ENCODE measurements at regions not wholly inside any gene's neighbourhood (a gene's known extent, or its start where the extent isn't known, plus 50 kb on each side); places are given as distances from the start of the nearest gene placed in this dataset.
A peak's percentile ranks its signal among the peaks of the same experiment; 100 is the strongest.
"Not testable (repeated sequence)": the region's sequence is repeated elsewhere in the genome, so short reads cannot be mapped to it uniquely, and the experiment has no call there.

DNA sequence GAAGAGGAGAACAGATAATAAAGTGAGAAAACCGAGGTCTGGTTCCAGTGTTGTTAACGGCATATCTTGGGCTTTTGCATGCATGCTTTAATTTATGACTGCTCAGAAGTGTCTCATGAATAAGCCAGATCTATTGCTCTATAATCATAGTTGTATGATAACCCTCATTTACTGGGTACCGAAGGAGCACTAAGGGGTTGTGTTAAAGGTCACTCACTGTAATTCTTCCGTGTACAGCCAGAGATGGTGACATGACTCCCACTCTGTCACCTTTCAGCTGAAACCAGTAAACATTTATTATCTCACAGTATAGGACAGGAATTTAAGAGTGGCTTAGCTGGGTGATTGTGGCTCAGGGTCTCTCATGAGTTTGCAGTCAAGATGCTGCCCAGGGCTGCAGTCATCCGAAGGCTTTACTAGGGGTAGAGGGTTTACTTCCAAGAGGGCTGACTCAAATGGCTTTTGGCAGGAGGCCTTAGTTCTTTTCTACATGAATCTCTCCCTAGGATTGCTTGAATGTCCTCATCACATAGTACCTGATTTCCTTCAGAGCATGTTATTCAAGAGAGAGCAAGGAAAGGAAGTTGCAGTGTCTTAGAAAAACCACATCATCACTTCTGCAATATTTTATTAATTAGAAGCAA, 107.0 kb downstream of the NAB1 start:
- Histone ChIP-seq H3K23ac (ENCODE audit: low read length in 2 of 2) (no peak overlapping the region), H3K36me3 (ENCODE audit: control insufficient read depth in 1 of 2, insufficient read depth in 2 of 2, low read depth in 1 of 2, low read length in 2 of 2) (no peaks in the 10 kb centered on the region), H2AK5ac (ENCODE audit: low read length, severe bottlenecking) (no peak overlapping the region), H3K27me3 (ENCODE audit: control insufficient read depth in 1 of 2, insufficient read depth in 1 of 2, low read length in 2 of 2) (no peaks in the 10 kb centered on the region), H2AFZ (ENCODE audit: low read depth, low read length) (no peak overlapping the region), H3K4me2 (ENCODE audit: low read length, poor library complexity, severe bottlenecking) (no peak overlapping the region), H3K18ac (ENCODE audit: low read depth in 1 of 2, low read length in 2 of 2) (no peak overlapping the region), H3K9me3 (ENCODE audit: control insufficient read depth, low read length) (peaks cover 3% of the 10 kb centered on the region), H2BK120ac (ENCODE audit: low read depth, low read length) (no peak overlapping the region), H2BK5ac (ENCODE audit: low read depth, low read length, poor library complexity, severe bottlenecking) (no peak overlapping the region), H3K14ac (ENCODE audit: low read length in 2 of 2) (no peak overlapping the region), H4K91ac (ENCODE audit: low read length) (no peak overlapping the region), H4K8ac (ENCODE audit: low read length) (no peak overlapping the region), H3K9ac (ENCODE audit: low read length) (no peak overlapping the region), H3K4ac (ENCODE audit: low read depth in 1 of 2, low read length in 2 of 2) (no peak overlapping the region), H2BK12ac (ENCODE audit: low read length in 2 of 2) (peak overlapping the region in 1 of 2 experiments; percentile 55), H3K79me1 (replicated peaks; ENCODE audit: low read length, poor library complexity, severe bottlenecking) (no peaks in the 10 kb centered on the region), H3K4me3 (ENCODE audit: insufficient read depth in 1 of 2, low read depth in 1 of 2, low read length in 2 of 2) (no peak overlapping the region), H3K27ac (ENCODE audit: low read length, poor library complexity, severe bottlenecking) (no peak overlapping the region), H3K4me1 (ENCODE audit: control insufficient read depth, insufficient read depth, low read depth, low read length) (no peaks in the 10 kb centered on the region), H2BK15ac (ENCODE audit: low read depth, poor library complexity, severe bottlenecking) (no peak overlapping the region)
- WGBS = 86% methylated on average over 3 of the region's 5 CpGs
- DNase-seq = no peak

GRCh38 chr2:190759749-190760213, 110.9 kb downstream of the NAB1 start:
- Histone ChIP-seq H2AK5ac (ENCODE audit: low read length, severe bottlenecking) (no peak overlapping the region), H2AFZ (ENCODE audit: low read depth, low read length) (no peak overlapping the region), H3K9ac (ENCODE audit: low read length) (no peak overlapping the region), H3K14ac (ENCODE audit: low read length in 2 of 2) (peak overlapping the region in 1 of 2 experiments; percentile 28), H4K8ac (ENCODE audit: low read length) (no peak overlapping the region), H3K4ac (ENCODE audit: low read depth in 1 of 2, low read length in 2 of 2) (no peak overlapping the region), H3K23ac (ENCODE audit: low read length in 2 of 2) (no peak overlapping the region), H3K9me3 (ENCODE audit: control insufficient read depth, low read length) (no peaks in the 10 kb centered on the region), H2BK5ac (ENCODE audit: low read depth, low read length, poor library complexity, severe bottlenecking) (no peak overlapping the region), H3K18ac (ENCODE audit: low read depth in 1 of 2, low read length in 2 of 2) (peak overlapping the region; percentile 30 to 54), H3K27me3 (ENCODE audit: control insufficient read depth in 1 of 2, insufficient read depth in 1 of 2, low read length in 2 of 2) (no peaks in the 10 kb centered on the region), H3K27ac (ENCODE audit: low read length, poor library complexity, severe bottlenecking) (no peak overlapping the region), H3K36me3 (ENCODE audit: control insufficient read depth in 1 of 2, insufficient read depth in 2 of 2, low read depth in 1 of 2, low read length in 2 of 2) (no peaks in the 10 kb centered on the region), H3K4me3 (ENCODE audit: insufficient read depth in 1 of 2, low read depth in 1 of 2, low read length in 2 of 2) (no peak overlapping the region), H2BK15ac (ENCODE audit: low read depth, poor library complexity, severe bottlenecking) (no peak overlapping the region), H2BK120ac (ENCODE audit: low read depth, low read length) (no peak overlapping the region), H3K79me1 (replicated peaks; ENCODE audit: low read length, poor library complexity, severe bottlenecking) (no peaks in the 10 kb centered on the region), H3K4me1 (ENCODE audit: control insufficient read depth, insufficient read depth, low read depth, low read length) (no peaks in the 10 kb centered on the region), H4K91ac (ENCODE audit: low read length) (peak overlapping the region; percentile 61), H3K4me2 (ENCODE audit: low read length, poor library complexity, severe bottlenecking) (no peak overlapping the region), H2BK12ac (ENCODE audit: low read length in 2 of 2) (peak overlapping the region in 1 of 2 experiments; percentile 84)
- peak; percentile 92 for DNase-seq
- 63% methylated on average over 7 of the region's 8 CpGs for WGBS

GRCh38 chr2:190760353-190761150, 111.7 kb downstream of the NAB1 start:
- H4K8ac ChIP-seq (ENCODE audit: low read length); H2AFZ ChIP-seq (ENCODE audit: low read depth, low read length): not testable (repeated sequence)
- WGBS = 96% methylated on average over 23 of the region's 30 CpGs

DNA sequence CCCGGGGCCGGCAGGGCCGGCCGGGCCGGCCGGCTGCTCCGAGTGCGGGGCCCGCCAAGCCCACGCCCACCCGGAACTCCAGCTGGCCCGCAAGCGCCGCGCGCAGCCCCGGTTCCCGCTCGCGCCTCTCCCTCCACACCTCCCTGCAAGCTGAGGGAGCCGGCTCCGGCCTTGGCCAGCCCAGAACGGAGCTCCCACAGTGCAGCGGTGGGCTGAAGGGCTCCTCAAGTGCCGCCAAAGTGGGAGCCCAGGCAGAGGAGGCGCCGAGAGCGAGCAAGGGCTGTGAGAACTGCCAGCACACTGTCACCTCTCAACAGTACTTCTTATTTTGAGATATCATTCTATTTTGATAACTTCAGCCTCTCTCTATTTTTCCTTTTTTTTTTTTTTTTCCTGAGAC, 112.3 kb downstream of the NAB1 start:
- not testable (repeated sequence) for H3K14ac ChIP-seq (ENCODE audit: low read length in 2 of 2)
- 94% methylated on average over 20 of the region's 28 CpGs for WGBS

More at GRCh38 chr2:190760353-190761150, 111.7 kb downstream of the NAB1 start:
- H3K4me3 ChIP-seq (ENCODE audit: insufficient read depth in 1 of 2, low read depth in 1 of 2, low read length in 2 of 2); H3K27me3 ChIP-seq (ENCODE audit: control insufficient read depth in 1 of 2, insufficient read depth in 1 of 2, low read length in 2 of 2); H3K79me1 ChIP-seq (replicated peaks; ENCODE audit: low read length, poor library complexity, severe bottlenecking); H3K36me3 ChIP-seq (ENCODE audit: control insufficient read depth in 1 of 2, insufficient read depth in 2 of 2, low read depth in 1 of 2, low read length in 2 of 2); H2BK5ac ChIP-seq (ENCODE audit: low read depth, low read length, poor library complexity, severe bottlenecking); H3K27ac ChIP-seq (ENCODE audit: low read length, poor library complexity, severe bottlenecking); H3K9me3 ChIP-seq (ENCODE audit: control insufficient read depth, low read length); H3K23ac ChIP-seq (ENCODE audit: low read length in 2 of 2); H3K4me2 ChIP-seq (ENCODE audit: low read length, poor library complexity, severe bottlenecking); H2BK120ac ChIP-seq (ENCODE audit: low read depth, low read length); H3K9ac ChIP-seq (ENCODE audit: low read length); H3K4me1 ChIP-seq (ENCODE audit: control insufficient read depth, insufficient read depth, low read depth, low read length); H2AK5ac ChIP-seq (ENCODE audit: low read length, severe bottlenecking): not testable (repeated sequence)
- Histone ChIP-seq H2BK12ac (ENCODE audit: low read length in 2 of 2) (peak overlapping the region; percentile 84 to 86), H3K4ac (ENCODE audit: low read depth in 1 of 2, low read length in 2 of 2) (peak overlapping the region in 1 of 2 experiments; percentile 32), H3K14ac (ENCODE audit: low read length in 2 of 2) (peak overlapping the region in 1 of 2 experiments; percentile 28), H4K91ac (ENCODE audit: low read length) (peak overlapping the region; percentile 50), H2BK15ac (ENCODE audit: low read depth, poor library complexity, severe bottlenecking) (peak overlapping the region; percentile 52), H3K18ac (ENCODE audit: low read depth in 1 of 2, low read length in 2 of 2) (peak overlapping the region; percentile 34 to 54)
- peak; percentile 22 for DNase-seq

More for the DNA sequence above, 112.3 kb downstream of the NAB1 start:
- not testable (repeated sequence) for H3K4me3 ChIP-seq (ENCODE audit: insufficient read depth in 1 of 2, low read depth in 1 of 2, low read length in 2 of 2); H4K8ac ChIP-seq (ENCODE audit: low read length); H3K79me1 ChIP-seq (replicated peaks; ENCODE audit: low read length, poor library complexity, severe bottlenecking); H3K27me3 ChIP-seq (ENCODE audit: control insufficient read depth in 1 of 2, insufficient read depth in 1 of 2, low read length in 2 of 2); DNase-seq; H2BK5ac ChIP-seq (ENCODE audit: low read depth, low read length, poor library complexity, severe bottlenecking); H3K27ac ChIP-seq (ENCODE audit: low read length, poor library complexity, severe bottlenecking); H2BK12ac ChIP-seq (ENCODE audit: low read length in 2 of 2); H3K9ac ChIP-seq (ENCODE audit: low read length); H2BK120ac ChIP-seq (ENCODE audit: low read depth, low read length); H3K4me2 ChIP-seq (ENCODE audit: low read length, poor library complexity, severe bottlenecking); H2AFZ ChIP-seq (ENCODE audit: low read depth, low read length); H3K4ac ChIP-seq (ENCODE audit: low read depth in 1 of 2, low read length in 2 of 2); H3K4me1 ChIP-seq (ENCODE audit: control insufficient read depth, insufficient read depth, low read depth, low read length); H3K18ac ChIP-seq (ENCODE audit: low read depth in 1 of 2, low read length in 2 of 2); H3K9me3 ChIP-seq (ENCODE audit: control insufficient read depth, low read length); H3K23ac ChIP-seq (ENCODE audit: low read length in 2 of 2); H2AK5ac ChIP-seq (ENCODE audit: low read length, severe bottlenecking); H2BK15ac ChIP-seq (ENCODE audit: low read depth, poor library complexity, severe bottlenecking); H4K91ac ChIP-seq (ENCODE audit: low read length); H3K36me3 ChIP-seq (ENCODE audit: control insufficient read depth in 1 of 2, insufficient read depth in 2 of 2, low read depth in 1 of 2, low read length in 2 of 2)

Measured in mesenchymal stem cell (in vitro differentiated cells and primary cell).